ENCODE measurements at regions not wholly inside any gene's neighbourhood (a gene's known extent, or its start where the extent isn't known, plus 50 kb on each side); places are given as distances from the start of the nearest gene placed in this dataset.

DNA sequence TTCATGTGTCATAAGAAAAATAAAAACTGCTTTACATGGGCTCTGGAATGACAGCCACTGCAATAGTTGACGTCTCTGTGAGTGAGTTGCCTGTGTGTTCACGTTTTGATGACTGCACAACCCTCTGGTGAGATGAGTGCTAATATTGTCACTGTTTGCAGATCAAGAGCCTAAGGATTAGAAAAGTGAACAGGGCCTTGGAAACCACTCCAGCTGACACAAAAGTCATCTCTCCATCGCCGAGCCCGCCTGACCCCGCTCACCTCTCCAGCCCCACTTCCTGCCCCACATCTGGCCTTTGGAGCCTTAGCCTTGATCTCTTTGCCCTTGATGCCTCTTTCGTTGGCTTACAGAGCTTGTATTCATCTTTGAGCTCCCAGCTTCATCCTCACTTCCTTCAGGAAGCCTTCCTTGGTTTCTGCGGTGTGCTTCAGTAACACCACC lies 351.7 kb downstream of the TCERG1L start:
- H2AFZ ChIP-seq (ENCODE audit: low read length): no peak overlapping the region
- no TSS peak for BruUV-seq (replicated peaks)
- no peaks in the 10 kb centered on the region for H3K79me2 ChIP-seq (ENCODE audit: insufficient read depth, low read depth, low read length)
- no peaks in the 10 kb centered on the region for H3K4me1 ChIP-seq (ENCODE audit: insufficient read depth, low read length, poor library complexity, severe bottlenecking)
- no peak overlapping the region for H3K4me3 ChIP-seq (ENCODE audit: low read depth, low read length, poor library complexity, severe bottlenecking)
- intact Hi-C loops (cut with micrococcal nuclease; ENCODE audit: unreplicated experiment): no loop called here
- DNase-seq (ENCODE audit: low spot score): no peak
- H3K9me3 ChIP-seq (ENCODE audit: low read length): no peaks in the 10 kb centered on the region
- CTCF ChIA-PET (ENCODE audit: unreplicated experiment): no interaction called here
- no peaks in the 10 kb centered on the region for H3K9me2 ChIP-seq (ENCODE audit: insufficient read depth, low read length)
- TF ChIP-seq, protein P1, sequence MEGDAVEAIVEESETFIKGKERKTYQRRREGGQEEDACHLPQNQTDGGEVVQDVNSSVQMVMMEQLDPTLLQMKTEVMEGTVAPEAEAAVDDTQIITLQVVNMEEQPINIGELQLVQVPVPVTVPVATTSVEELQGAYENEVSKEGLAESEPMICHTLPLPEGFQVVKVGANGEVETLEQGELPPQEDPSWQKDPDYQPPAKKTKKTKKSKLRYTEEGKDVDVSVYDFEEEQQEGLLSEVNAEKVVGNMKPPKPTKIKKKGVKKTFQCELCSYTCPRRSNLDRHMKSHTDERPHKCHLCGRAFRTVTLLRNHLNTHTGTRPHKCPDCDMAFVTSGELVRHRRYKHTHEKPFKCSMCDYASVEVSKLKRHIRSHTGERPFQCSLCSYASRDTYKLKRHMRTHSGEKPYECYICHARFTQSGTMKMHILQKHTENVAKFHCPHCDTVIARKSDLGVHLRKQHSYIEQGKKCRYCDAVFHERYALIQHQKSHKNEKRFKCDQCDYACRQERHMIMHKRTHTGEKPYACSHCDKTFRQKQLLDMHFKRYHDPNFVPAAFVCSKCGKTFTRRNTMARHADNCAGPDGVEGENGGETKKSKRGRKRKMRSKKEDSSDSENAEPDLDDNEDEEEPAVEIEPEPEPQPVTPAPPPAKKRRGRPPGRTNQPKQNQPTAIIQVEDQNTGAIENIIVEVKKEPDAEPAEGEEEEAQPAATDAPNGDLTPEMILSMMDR (conservative IDR thresholded peaks at IDR 0.05; ENCODE audit: low read length): no peak
- no peak for TF ChIP-seq EZH2phosphoT487 (IDR thresholded peaks at IDR 0.05; ENCODE audit: borderline replicate concordance, low read depth, low read length)
- H4K20me1 ChIP-seq (ENCODE audit: insufficient read depth, low read length): no peaks in the 10 kb centered on the region
- H3K27ac ChIP-seq (ENCODE audit: low read depth, low read length, poor library complexity, severe bottlenecking): no peak overlapping the region
- POLR2A ChIA-PET: no interaction called here
- no peak overlapping the region for H3K4me2 ChIP-seq (ENCODE audit: low read length)
- H3K36me3 ChIP-seq (ENCODE audit: insufficient read depth, low read length): no peaks in the 10 kb centered on the region

DNA sequence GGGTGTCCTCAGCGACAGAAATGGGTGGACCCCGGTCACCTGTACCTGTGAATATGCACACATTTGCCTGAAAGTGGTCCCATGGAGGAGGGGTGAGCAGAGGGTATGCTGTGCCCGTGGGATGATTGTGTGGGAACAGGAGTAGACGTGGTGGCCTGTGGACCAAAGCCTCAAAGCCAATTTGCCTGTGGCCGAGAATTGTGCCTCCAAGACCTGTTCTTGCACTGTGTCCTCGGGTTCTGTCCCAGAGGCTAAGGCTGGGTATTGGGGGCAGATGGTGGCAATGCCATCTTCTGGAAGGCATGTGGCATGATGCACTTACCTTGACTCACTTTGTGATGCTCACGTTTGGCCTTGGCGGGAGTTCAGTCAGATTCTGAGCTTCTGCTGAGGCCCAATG lies 351.0 kb downstream of the TCERG1L start:
- no peaks in the 10 kb centered on the region for H3K9me2 ChIP-seq (ENCODE audit: insufficient read depth, low read length)

DNA sequence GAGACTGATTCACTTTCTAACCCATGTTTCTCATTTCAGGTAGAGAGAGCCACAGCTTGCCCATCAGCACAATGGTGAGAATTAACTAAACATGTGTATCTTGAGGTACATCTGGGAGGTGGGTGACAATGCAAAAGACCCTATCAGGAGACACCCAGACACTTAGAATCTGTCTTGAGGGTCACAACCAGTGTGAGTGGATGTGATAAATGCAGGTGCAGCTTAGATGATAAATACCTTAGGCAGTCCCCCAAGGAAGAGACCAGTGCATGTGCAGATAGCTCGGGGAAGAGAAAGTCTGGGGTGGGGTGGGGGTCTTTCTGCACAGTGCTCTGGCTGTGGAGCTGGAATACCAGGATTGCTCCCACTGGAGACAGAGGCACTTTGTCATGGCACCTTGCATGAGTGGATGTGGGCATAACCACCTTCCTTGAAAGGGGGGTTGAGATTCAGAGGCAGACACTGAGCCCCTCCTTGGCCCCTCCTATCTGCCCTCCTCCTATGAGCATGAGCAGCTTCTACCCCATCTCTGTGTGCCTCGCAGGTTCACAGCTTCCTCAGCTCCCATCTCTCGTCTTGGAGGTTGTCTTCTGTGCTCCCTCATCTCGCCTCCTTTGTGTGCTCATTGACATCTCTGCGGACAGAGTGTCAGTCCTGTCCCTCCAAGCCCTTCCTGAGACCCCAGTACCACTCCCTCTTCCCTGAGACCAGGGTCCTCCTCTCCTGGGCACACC lies 349.8 kb downstream of the TCERG1L start:
- intact Hi-C loops (cut with micrococcal nuclease; ENCODE audit: unreplicated experiment): no loop called here
- no peak overlapping the region for H3K4me3 ChIP-seq (ENCODE audit: low read depth, low read length, poor library complexity, severe bottlenecking)
- CTCF ChIA-PET (ENCODE audit: unreplicated experiment): no interaction called here
- no peaks in the 10 kb centered on the region for H3K36me3 ChIP-seq (ENCODE audit: insufficient read depth, low read length)
- H4K20me1 ChIP-seq (ENCODE audit: insufficient read depth, low read length): no peaks in the 10 kb centered on the region
- no peaks in the 10 kb centered on the region for H3K9me3 ChIP-seq (ENCODE audit: low read length)
- H3K9me2 ChIP-seq (ENCODE audit: insufficient read depth, low read length): no peaks in the 10 kb centered on the region
- no peak overlapping the region for H3K27ac ChIP-seq (ENCODE audit: low read depth, low read length, poor library complexity, severe bottlenecking)
- H2AFZ ChIP-seq (ENCODE audit: low read length): no peak overlapping the region
- no peak overlapping the region for H3K4me2 ChIP-seq (ENCODE audit: low read length)
- no peak for DNase-seq (ENCODE audit: low spot score)
- POLR2A ChIA-PET: no interaction called here
- H3K79me2 ChIP-seq (ENCODE audit: insufficient read depth, low read depth, low read length): no peaks in the 10 kb centered on the region
- no peaks in the 10 kb centered on the region for H3K4me1 ChIP-seq (ENCODE audit: insufficient read depth, low read length, poor library complexity, severe bottlenecking)
- TF ChIP-seq, protein P1 (conservative IDR thresholded peaks at IDR 0.05; ENCODE audit: low read length): no peak
- TF ChIP-seq EZH2phosphoT487 (IDR thresholded peaks at IDR 0.05; ENCODE audit: borderline replicate concordance, low read depth, low read length): no peak
- BruUV-seq (replicated peaks): no TSS peak

More for the DNA sequence above, 351.0 kb downstream of the TCERG1L start:
- Histone ChIP-seq H4K20me1 (ENCODE audit: insufficient read depth, low read length) (no peaks in the 10 kb centered on the region), H3K79me2 (ENCODE audit: insufficient read depth, low read depth, low read length) (no peaks in the 10 kb centered on the region), H3K27ac (ENCODE audit: low read depth, low read length, poor library complexity, severe bottlenecking) (no peak overlapping the region), H3K4me3 (ENCODE audit: low read depth, low read length, poor library complexity, severe bottlenecking) (no peak overlapping the region), H3K9me3 (ENCODE audit: low read length) (no peaks in the 10 kb centered on the region), H3K4me2 (ENCODE audit: low read length) (no peak overlapping the region), H3K36me3 (ENCODE audit: insufficient read depth, low read length) (no peaks in the 10 kb centered on the region), H3K4me1 (ENCODE audit: insufficient read depth, low read length, poor library complexity, severe bottlenecking) (no peaks in the 10 kb centered on the region), H2AFZ (ENCODE audit: low read length) (no peak overlapping the region)
- TF ChIP-seq, protein P1 (conservative IDR thresholded peaks at IDR 0.05; ENCODE audit: low read length): no peak
- TF ChIP-seq EZH2phosphoT487 (IDR thresholded peaks at IDR 0.05; ENCODE audit: borderline replicate concordance, low read depth, low read length): no peak
- intact Hi-C loops (cut with micrococcal nuclease; ENCODE audit: unreplicated experiment): no loop called here
- DNase-seq (ENCODE audit: low spot score): no peak
- CTCF ChIA-PET (ENCODE audit: unreplicated experiment): no interaction called here
- BruUV-seq (replicated peaks): no TSS peak
- POLR2A ChIA-PET: no interaction called here
